ENCODE measurements at regions not wholly inside any gene's neighbourhood (a gene's known extent, or its start where the extent isn't known, plus 50 kb on each side); places are given as distances from the start of the nearest gene placed in this dataset.

- TF ChIP-seq EZH2 (IDR thresholded peaks at IDR 0.05; ENCODE audit: borderline replicate concordance, low read depth, low read length, poor library complexity, severe bottlenecking) (no peak), CTCF (conservative IDR thresholded peaks at IDR 0.05; ENCODE audit: low read depth, low read length) (no peak)
Observed at GRCh38 chr4:186934244-186934643, 210.6 kb upstream of the FAT1 start.

All from A673 (cell line).